ENCODE measurements at regions not wholly inside any gene's neighbourhood (a gene's known extent, or its start where the extent isn't known, plus 50 kb on each side); places are given as distances from the start of the nearest gene placed in this dataset.

DNA sequence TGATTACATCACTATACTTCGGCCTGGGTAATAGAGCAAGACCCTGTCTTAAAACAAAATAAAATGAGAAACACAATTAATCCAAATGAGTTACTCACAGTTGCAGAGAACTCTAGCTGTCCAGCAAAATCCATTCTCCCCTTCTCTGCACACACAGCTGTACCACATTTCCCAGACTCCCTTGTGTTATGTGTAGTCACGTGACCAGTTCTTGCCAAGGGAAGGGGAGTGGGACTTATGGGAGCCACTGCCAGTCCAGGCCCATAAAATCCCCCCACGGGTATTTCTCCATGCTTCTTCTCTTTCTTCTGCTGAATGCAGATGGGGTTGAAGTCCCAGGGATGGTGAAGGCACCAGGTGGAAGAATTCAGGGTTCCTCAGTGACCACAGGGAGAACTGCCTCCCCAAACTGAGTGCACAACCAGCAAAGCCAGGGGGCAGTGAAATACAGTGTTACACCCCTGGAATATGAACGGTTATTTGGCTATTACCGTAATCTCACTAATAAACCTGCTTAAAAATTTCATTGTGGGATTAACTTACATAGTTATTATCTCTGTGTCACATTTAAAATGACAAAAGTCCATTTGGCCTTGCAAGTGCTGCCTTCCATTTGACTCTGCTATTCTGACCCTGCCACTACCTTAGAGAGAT, 85.6 kb upstream of the FMN2 start:
- no peak for TF ChIP-seq ZFX (CRISPR knock-in tag; IDR thresholded peaks at IDR 0.05)
- TF ChIP-seq MYC (IDR thresholded peaks at IDR 0.05; ENCODE audit: low read depth, low read length), result no peak
- no peak for TF ChIP-seq MYC (CRISPR knock-in tag; IDR thresholded peaks at IDR 0.05; ENCODE audit: borderline replicate concordance, low read depth)

Measured in K562 (cell line).